Osteoblast (primary cell): ENCODE measurements at regions not wholly inside any gene's neighbourhood (a gene's known extent, or its start where the extent isn't known, plus 50 kb on each side); places are given as distances from the start of the nearest gene placed in this dataset.
"Not testable (repeated sequence)": the region's sequence is repeated elsewhere in the genome, so short reads cannot be mapped to it uniquely, and the experiment has no call there.

Experiments
- DNase-seq: peaks from one replicate; pipeline ENCODE4 v3.0.0; 2011; ENCODE audit warnings: low spot score, mixed read lengths; ENCODE audit not compliant: insufficient read length; ENCODE audit errors: missing footprints
- H2AFZ ChIP-seq: 2 replicates; pipeline ENCODE4 v1.6.0; 2011; ENCODE audit warnings: mild to moderate bottlenecking, low read length
- H3K27ac ChIP-seq: 2 replicates; pipeline ENCODE4 v1.5.1; 2011; ENCODE audit warnings: mild to moderate bottlenecking, low read depth, low read length, moderate library complexity
- H3K27me3 ChIP-seq: 2 replicates; pipeline ENCODE4 v1.6.0; 2012; ENCODE audit warnings: mild to moderate bottlenecking, control low read depth, inconsistent platforms, low read length, moderate library complexity; ENCODE audit not compliant: insufficient read depth
- H3K36me3 ChIP-seq: 2 replicates; pipeline ENCODE4 v1.5.1; 2011; ENCODE audit warnings: mild to moderate bottlenecking, low read length, control low read depth, moderate library complexity; ENCODE audit not compliant: insufficient read depth
- H3K4me1 ChIP-seq: 2 replicates; pipeline ENCODE4 v1.5.1; 2011; ENCODE audit warnings: mild to moderate bottlenecking, low read length, control low read depth, moderate library complexity; ENCODE audit not compliant: insufficient read depth
- H3K4me2 ChIP-seq: 2 replicates; pipeline ENCODE4 v1.6.0; 2011; ENCODE audit warnings: mild to moderate bottlenecking, low read length; ENCODE audit not compliant: insufficient read depth
- H3K4me3 ChIP-seq: fragments of 200-600 bp; sonication (generic); 3 replicates; pipeline ENCODE4 v1.5.1; 2012; ENCODE audit warnings: mild to moderate bottlenecking, low read length, inconsistent platforms; ENCODE audit not compliant: insufficient read depth
- H3K79me2 ChIP-seq: 2 replicates; pipeline ENCODE4 v1.6.0; 2012; ENCODE audit warnings: mild to moderate bottlenecking, low read length, control low read depth, inconsistent platforms; ENCODE audit not compliant: insufficient read depth
- H3K9me3 ChIP-seq: 2 replicates; pipeline ENCODE4 v1.5.1; 2011; ENCODE audit warnings: low read depth, low read length, control low read depth
- H4K20me1 ChIP-seq: 2 replicates; pipeline ENCODE4 v1.6.0; 2012; ENCODE audit warnings: mild to moderate bottlenecking, low read length, control low read depth; ENCODE audit not compliant: insufficient read depth
- CTCF ChIP-seq: IDR thresholded peaks from 2 replicates; pipeline ENCODE4 v1.5.1; 2011; ENCODE audit warnings: mild to moderate bottlenecking, low read depth, low read length, moderate library complexity; ENCODE audit errors: extremely low read depth

- Histone ChIP-seq H4K20me1 (no peaks in the 10 kb centered on the region), H3K4me1 (no peaks in the 10 kb centered on the region), H3K36me3 (no peaks in the 10 kb centered on the region), H3K4me3 (no peak overlapping the region), H2AFZ (no peak overlapping the region), H3K27me3 (no peaks in the 10 kb centered on the region), H3K4me2 (no peak overlapping the region), H3K27ac (no peak overlapping the region), H3K9me3 (no peaks in the 10 kb centered on the region), H3K79me2 (no peaks in the 10 kb centered on the region)
- no peak for DNase-seq
- no peak for TF ChIP-seq CTCF
These were observed 85.5 kb downstream of the CHCHD4 start for GRCh38 chr3:14039149-14039548.

DNA sequence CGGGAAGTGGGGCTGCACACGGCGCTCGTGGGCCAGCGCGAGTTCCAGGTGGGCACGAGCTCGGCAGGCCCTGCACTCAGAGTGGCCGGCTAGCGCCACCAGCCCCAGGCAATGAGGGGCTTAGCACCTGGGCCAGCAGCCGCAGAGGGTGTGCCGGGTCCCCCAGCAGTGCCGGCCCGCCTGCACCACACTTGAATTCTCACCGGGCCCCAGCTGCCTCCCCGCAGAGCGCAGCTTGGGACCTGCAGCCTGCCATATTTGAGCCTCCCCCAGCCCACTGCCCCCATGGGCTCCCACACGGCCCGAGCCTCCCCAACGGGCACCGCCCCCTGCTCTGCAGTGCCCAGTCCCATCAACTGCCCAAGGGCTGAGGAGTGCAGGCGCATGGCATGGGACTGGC lies 87.5 kb downstream of the CHCHD4 start:
- no peaks in the 10 kb centered on the region for H3K27me3 ChIP-seq
- no peak overlapping the region for H3K4me3 ChIP-seq
- no peaks in the 10 kb centered on the region for H3K9me3 ChIP-seq
- H2AFZ ChIP-seq: no peak overlapping the region
- TF ChIP-seq CTCF: no peak
- H3K4me1 ChIP-seq: no peaks in the 10 kb centered on the region
- no peak for DNase-seq
- H3K4me2 ChIP-seq: no peak overlapping the region
- no peaks in the 10 kb centered on the region for H3K79me2 ChIP-seq
- H3K36me3 ChIP-seq: no peaks in the 10 kb centered on the region
- no peaks in the 10 kb centered on the region for H4K20me1 ChIP-seq
- no peak overlapping the region for H3K27ac ChIP-seq

- H3K36me3 ChIP-seq: no peaks in the 10 kb centered on the region
- H3K4me1 ChIP-seq: no peaks in the 10 kb centered on the region
- H4K20me1 ChIP-seq: no peaks in the 10 kb centered on the region
- H3K27me3 ChIP-seq: no peaks in the 10 kb centered on the region
- no peak overlapping the region for H3K4me3 ChIP-seq
- H3K4me2 ChIP-seq: no peak overlapping the region
- no peaks in the 10 kb centered on the region for H3K79me2 ChIP-seq
- no peak for DNase-seq
- no peak overlapping the region for H2AFZ ChIP-seq
- no peak overlapping the region for H3K27ac ChIP-seq
- TF ChIP-seq CTCF: no peak
- H3K9me3 ChIP-seq: no peaks in the 10 kb centered on the region
These were observed 91.6 kb downstream of the CHCHD4 start for GRCh38 chr3:14033023-14033422.

GRCh38 chr3:14031271-14031670 lies 93.4 kb downstream of the CHCHD4 start:
- no peak overlapping the region for H3K4me2 ChIP-seq
- H3K27ac ChIP-seq: no peak overlapping the region
- H4K20me1 ChIP-seq: no peaks in the 10 kb centered on the region
- no peaks in the 10 kb centered on the region for H3K36me3 ChIP-seq
- no peak overlapping the region for H2AFZ ChIP-seq
- TF ChIP-seq CTCF: no peak
- no peaks in the 10 kb centered on the region for H3K9me3 ChIP-seq
- no peaks in the 10 kb centered on the region for H3K4me1 ChIP-seq
- H3K4me3 ChIP-seq: no peak overlapping the region
- no peaks in the 10 kb centered on the region for H3K79me2 ChIP-seq
- no peaks in the 10 kb centered on the region for H3K27me3 ChIP-seq
- DNase-seq: peak; percentile 60

GRCh38 chr3:14029390-14029995 lies 95.2 kb downstream of the CHCHD4 start:
- DNase-seq, H3K9me3 ChIP-seq, H3K4me1 ChIP-seq: not testable (repeated sequence)

GRCh38 chr3:14028122-14028521 lies 96.5 kb downstream of the CHCHD4 start:
- H2AFZ ChIP-seq, H3K27ac ChIP-seq, H3K79me2 ChIP-seq, H3K4me2 ChIP-seq, H3K4me1 ChIP-seq, H3K27me3 ChIP-seq, H3K4me3 ChIP-seq, H3K9me3 ChIP-seq, H4K20me1 ChIP-seq, H3K36me3 ChIP-seq, DNase-seq: not testable (repeated sequence)

More at GRCh38 chr3:14029390-14029995, 95.2 kb downstream of the CHCHD4 start:
- H3K4me3 ChIP-seq, H3K27me3 ChIP-seq, H4K20me1 ChIP-seq, H3K36me3 ChIP-seq, H3K4me2 ChIP-seq, H3K79me2 ChIP-seq, H2AFZ ChIP-seq, H3K27ac ChIP-seq: not testable (repeated sequence)
